Nucleus accumbens (tissue), 56 donors: ENCODE measurements at regions not wholly inside any gene's neighbourhood (a gene's known extent, or its start where the extent isn't known, plus 50 kb on each side); places are given as distances from the start of the nearest gene placed in this dataset.
A peak's percentile ranks its signal among the peaks of the same experiment; 100 is the strongest.
"Not testable (repeated sequence)": the region's sequence is repeated elsewhere in the genome, so short reads cannot be mapped to it uniquely, and the experiment has no call there.

ENCODE experiments used
- DNase-seq, 56 donors: peaks; one replicate each; lab custom pipeline; 2025; lab: John Stamatoyannopoulos, UW

- DNase-seq, result not testable (repeated sequence)
These were observed 311.7 kb upstream of the RGS17 start for GRCh38 chr6:153442749-153443148.

GRCh38 chr6:153442096-153442495, 311.0 kb upstream of the RGS17 start:
- no peak for DNase-seq

- DNase-seq, result no peak
These were observed 306.1 kb upstream of the RGS17 start for GRCh38 chr6:153437193-153437592.

GRCh38 chr6:153436351-153436750, 305.3 kb upstream of the RGS17 start:
- no peak for DNase-seq

- no peak for DNase-seq
These were observed 304.7 kb upstream of the RGS17 start for GRCh38 chr6:153435787-153436186.

- no peak for DNase-seq
These were observed 294.5 kb upstream of the RGS17 start for GRCh38 chr6:153425536-153425935.

GRCh38 chr6:153424719-153425400, 293.8 kb upstream of the RGS17 start:
- DNase-seq, result no peak

- DNase-seq, result no peak
These were observed 281.4 kb upstream of the RGS17 start for GRCh38 chr6:153412519-153412918.

- no peak for DNase-seq
These were observed 280.1 kb upstream of the RGS17 start for GRCh38 chr6:153411070-153411648.

- no peak for DNase-seq
These were observed 274.8 kb upstream of the RGS17 start for GRCh38 chr6:153405931-153406330.

GRCh38 chr6:153401751-153402150, 270.7 kb upstream of the RGS17 start:
- DNase-seq, result no peak

GRCh38 chr6:153392156-153392555, 261.1 kb upstream of the RGS17 start:
- no peak for DNase-seq

GRCh38 chr6:153373869-153374268, 242.8 kb upstream of the RGS17 start:
- no peak for DNase-seq

GRCh38 chr6:153368131-153368530, 237.0 kb upstream of the RGS17 start:
- DNase-seq, result no peak

- no peak for DNase-seq
These were observed 235.9 kb upstream of the RGS17 start for GRCh38 chr6:153367021-153367420.

- no peak for DNase-seq
These were observed 226.3 kb upstream of the RGS17 start for GRCh38 chr6:153357391-153357790.

GRCh38 chr6:153340568-153340967, 209.5 kb upstream of the RGS17 start:
- no peak for DNase-seq

- no peak for DNase-seq
These were observed 203.0 kb upstream of the RGS17 start for GRCh38 chr6:153334121-153334520.

- not testable (repeated sequence) for DNase-seq
These were observed 200.1 kb upstream of the RGS17 start for GRCh38 chr6:153331221-153331620.

GRCh38 chr6:153328194-153328593, 197.1 kb upstream of the RGS17 start:
- DNase-seq, result no peak

GRCh38 chr6:153325661-153326060, 194.6 kb upstream of the RGS17 start:
- no peak for DNase-seq

- peak in 25 of 56 donors; percentile 1 to 70 (median 24) for DNase-seq
These were observed 181.6 kb upstream of the RGS17 start for GRCh38 chr6:153312634-153313033.

GRCh38 chr6:153309651-153310050, 178.6 kb upstream of the RGS17 start:
- no peak for DNase-seq
